ENCODE measurements at regions not wholly inside any gene's neighbourhood (a gene's known extent, or its start where the extent isn't known, plus 50 kb on each side); places are given as distances from the start of the nearest gene placed in this dataset.

- Histone ChIP-seq H3K23me2 (ENCODE audit: low read depth, low read length) (no peaks in the 10 kb centered on the region), H3K79me1 (ENCODE audit: low read depth, low read length) (no peaks in the 10 kb centered on the region; the same call in 1 of the 2 replicates), H2BK120ac (replicated peaks; ENCODE audit: low read depth, low read length) (no peak overlapping the region), H3K79me2 (ENCODE audit: control insufficient read depth in 1 of 2, insufficient read depth in 2 of 2, low read length in 2 of 2) (no peaks in the 10 kb centered on the region), H3K4me1 (replicated peaks in 1 of 4; ENCODE audit: control insufficient read depth in 3 of 4, insufficient read depth in 4 of 4, low read length in 3 of 4) (no peaks in the 10 kb centered on the region), H3K27ac (ENCODE audit: low read depth, low read length) (no peak overlapping the region), H2AFZ (ENCODE audit: low read length) (no peak overlapping the region; the same call in 1 of the 2 replicates), H3K14ac (ENCODE audit: insufficient read length) (no peak overlapping the region), H3K9me3 (ENCODE audit: insufficient read depth in 2 of 2, low read depth in 1 of 2, low read length in 1 of 2) (no peaks in the 10 kb centered on the region), H4K91ac (replicated peaks; ENCODE audit: insufficient read length, low read length) (no peak overlapping the region), H2BK5ac (ENCODE audit: low read depth, low read length) (no peak overlapping the region), H4K20me1 (replicated peaks in 1 of 2; ENCODE audit: control insufficient read depth in 1 of 2, insufficient read depth in 2 of 2, low read length in 2 of 2) (no peaks in the 10 kb centered on the region), H3K27me3 (replicated peaks in 1 of 4; ENCODE audit: control insufficient read depth in 3 of 4, extremely low read depth in 1 of 4, insufficient read depth in 3 of 4, low read length in 3 of 4) (no peaks in the 10 kb centered on the region; a peak in 1 of 7 replicates), H2BK15ac (ENCODE audit: low read length) (no peak overlapping the region), H2BK12ac (ENCODE audit: low read depth, low read length) (no peak overlapping the region), H4K8ac (ENCODE audit: extremely low read depth, insufficient read depth, low read length) (no peak overlapping the region), H2AK5ac (ENCODE audit: low read depth, low read length) (no peak overlapping the region), H3K23ac (ENCODE audit: insufficient read length) (no peak overlapping the region), H3K36me3 (ENCODE audit: control insufficient read depth in 2 of 4, insufficient read depth in 4 of 4, low read length in 3 of 4) (no peaks in the 10 kb centered on the region), H3K9ac (replicated peaks in 1 of 4; ENCODE audit: extremely low read depth in 1 of 4, low read depth in 3 of 4, low read length in 3 of 4) (peak overlapping the region in 1 of 4 experiments; percentile 22; a peak in 1 of 7 replicates), H3K18ac (ENCODE audit: extremely low read depth, low read length) (no peak overlapping the region), H3K4ac (replicated peaks; ENCODE audit: insufficient read length, low read depth, low read length) (no peak overlapping the region), H3K4me2 (ENCODE audit: insufficient read depth in 1 of 2, low read depth in 2 of 2, low read length in 2 of 2) (no peak overlapping the region), H3K56ac (replicated peaks; ENCODE audit: insufficient read length, low read depth, low read length) (no peak overlapping the region), H4K5ac (ENCODE audit: insufficient read length, low read depth, low read length) (no peak overlapping the region), H2BK20ac (ENCODE audit: low read length) (no peak overlapping the region), H3K4me3 (ENCODE audit: extremely low read depth in 1 of 4, insufficient read depth in 2 of 4, low read depth in 3 of 4, low read length in 4 of 4) (no peak overlapping the region)
- FAIRE-seq (no peak), DNase-seq (ENCODE audit: low read depth in 1 of 2, low spot score in 2 of 2) (no peak)
- POLR2A ChIA-PET (ENCODE audit: partially characterized antibody): interaction anchor here (1.4 kb wide), 1 partner anchor 18 kb away, joined by 3 read pairs; no protein-coding TSS in a partner anchor
- WGBS, 2 experiments (ENCODE audit: extremely low coverage in 1 of 2, insufficient coverage in 1 of 2, insufficient read length in 1 of 2, insufficient replicate concordance in 2 of 2, low coverage in 1 of 2, low lambda C conversion rate in 2 of 2, missing lambda C conversion rate in 1 of 2): 95% methylated on average over 2 of the region's 2 CpGs; no CpG with 5 or more reads in 1 of the 2 experiments
- CTCF ChIA-PET (ENCODE audit: partially characterized antibody): interaction anchor here (0.6 to 1.4 kb wide), 4 partner anchors 13 to 107 kb away, joined by 3 to 4 read pairs (median 3); no protein-coding TSS in a partner anchor
- TF ChIP-seq FOSL1 (IDR thresholded peaks at IDR 0.05; ENCODE audit: insufficient read depth, low read depth, low read length): no peak
These were observed 113.5 kb upstream of the ARHGAP5 start for GRCh38 chr14:31963587-31963986.

All from H1 (cell line).